PC-9 (cell line): ENCODE measurements at regions not wholly inside any gene's neighbourhood (a gene's known extent, or its start where the extent isn't known, plus 50 kb on each side); places are given as distances from the start of the nearest gene placed in this dataset.

Experiments used
- BruUV-seq: library from RNA; stranded (reverse); fragments of 400-500 nt; replicated peaks from 2 replicates; lab custom pipeline; 2021; lab: Mats Ljungman, UMichigan
- CTCF ChIA-PET: fragments of 300-600 bp; sonication (Branson Sonifier 250); formaldehyde crosslinking; loops from one replicate; lab custom pipeline; 2022; ENCODE audit warnings: antibody characterized with exemption; lab: Charles Lee
- POLR2A ChIA-PET: fragments of 300-600 bp; sonication (Branson Sonifier 250); formaldehyde crosslinking; loops from one replicate; lab custom pipeline; 2022; ENCODE audit warnings: antibody characterized with exemption; ENCODE audit not compliant: unreplicated experiment; lab: Charles Lee
- DNase-seq, 2 experiments: peaks; one replicate each; pipeline versions ENCODE4 v3.0.0 to v3.0.0-alpha.2; 2015 to 2022; ENCODE audit warnings: mixed read lengths in 1 of 2
- H2AFZ ChIP-seq: fragments of 200-600 bp; sonication (generic); 2 replicates; pipeline ENCODE4 v1.8.1; 2017; ENCODE audit warnings: antibody characterized with exemption
- H3F3A ChIP-seq: fragments of 200-600 bp; sonication (generic); 2 replicates; pipeline ENCODE4 v1.8.1; 2017; ENCODE audit warnings: antibody characterized with exemption, mild to moderate bottlenecking, low read depth; ENCODE audit not compliant: insufficient read depth
- H3K27ac ChIP-seq: fragments of 200-600 bp; sonication (generic); 2 replicates; pipeline ENCODE4 v1.6.1; 2016; ENCODE audit warnings: mixed run types
- H3K27me3 ChIP-seq: fragments of 200-600 bp; sonication (generic); 2 replicates; pipeline ENCODE4 v1.6.1; 2016; ENCODE audit warnings: low read depth, mixed run types; ENCODE audit not compliant: insufficient read depth
- H3K36me3 ChIP-seq: fragments of 200-600 bp; sonication (generic); 2 replicates; pipeline ENCODE4 v1.6.1; 2016; ENCODE audit warnings: low read depth, mixed run types
- H3K4me1 ChIP-seq: fragments of 200-600 bp; sonication (generic); replicated peaks from 2 replicates; pipeline ENCODE4 v1.6.1; 2016; ENCODE audit warnings: mixed run types; ENCODE audit not compliant: insufficient read depth
- H3K4me2 ChIP-seq: fragments of 200-600 bp; sonication (generic); 2 replicates; pipeline ENCODE4 v1.6.1; 2017; ENCODE audit warnings: mixed run types
- H3K4me3 ChIP-seq: fragments of 200-600 bp; sonication (generic); 2 replicates; pipeline ENCODE4 v1.6.1; 2016; ENCODE audit warnings: mixed run types
- H3K79me2 ChIP-seq: fragments of 200-600 bp; sonication (generic); 2 replicates; pipeline ENCODE4 v1.6.1; 2017; ENCODE audit warnings: low read depth, mixed run types
- H3K9me2 ChIP-seq: fragments of 200-600 bp; sonication (generic); 2 replicates; pipeline ENCODE4 v1.8.1; 2017; ENCODE audit warnings: mild to moderate bottlenecking; ENCODE audit not compliant: insufficient read depth
- H3K9me3 ChIP-seq: fragments of 200-600 bp; sonication (generic); 2 replicates; pipeline ENCODE4 v1.8.1; 2016; ENCODE audit warnings: low read depth; ENCODE audit not compliant: insufficient read depth
- H4K20me1 ChIP-seq: fragments of 200-600 bp; sonication (generic); 2 replicates; pipeline ENCODE4 v1.8.1; 2017; ENCODE audit not compliant: insufficient read depth
- CTCF ChIP-seq: fragments of 200-600 bp; sonication (generic); conservative IDR thresholded peaks from 2 replicates; pipeline ENCODE4 v1.6.1; 2017; ENCODE audit warnings: mixed run types, antibody characterized with exemption, mild to moderate bottlenecking, moderate library complexity
- EZH2 ChIP-seq: fragments of 200-600 bp; sonication (generic); IDR thresholded peaks from 2 replicates; pipeline ENCODE4 v1.8.0; 2017; ENCODE audit warnings: antibody characterized with exemption, low read depth
- intact Hi-C: fragments of 100-400 bp; cut with micrococcal nuclease; formaldehyde crosslinking; loops from one replicate; pipeline ENCODE4 v1.10.0; 2022; ENCODE audit not compliant: unreplicated experiment

- no peak overlapping the region for H3K4me3 ChIP-seq
- no peak overlapping the region for H3K4me2 ChIP-seq
- BruUV-seq, result no TSS peak
- no peaks in the 10 kb centered on the region for H4K20me1 ChIP-seq
- H2AFZ ChIP-seq, result no peak overlapping the region
- H3F3A ChIP-seq, result no peaks in the 10 kb centered on the region
- H3K9me3 ChIP-seq, result no peaks in the 10 kb centered on the region
- H3K9me2 ChIP-seq, result no peaks in the 10 kb centered on the region
- intact Hi-C loops, result no loop called here
- no peak for DNase-seq
- ChIA-PET CTCF (no interaction called here), POLR2A (no interaction called here)
- H3K79me2 ChIP-seq, result no peaks in the 10 kb centered on the region
- H3K27me3 ChIP-seq, result no peaks in the 10 kb centered on the region
- TF ChIP-seq CTCF (no peak), EZH2 (no peak)
- no peak overlapping the region for H3K27ac ChIP-seq
- H3K36me3 ChIP-seq, result no peaks in the 10 kb centered on the region
- no peaks in the 10 kb centered on the region for H3K4me1 ChIP-seq
These were observed 1507.2 kb upstream of the PIK3C3 start for GRCh38 chr18:40447820-40448219.

- H3K4me2 ChIP-seq, result no peak overlapping the region
- no peaks in the 10 kb centered on the region for H3K9me3 ChIP-seq
- H3K27ac ChIP-seq, result no peak overlapping the region
- no peak for TF ChIP-seq EZH2
- no peak for TF ChIP-seq CTCF
- H3K4me1 ChIP-seq, result no peaks in the 10 kb centered on the region
- no peak for DNase-seq
- H4K20me1 ChIP-seq, result no peaks in the 10 kb centered on the region
- H3F3A ChIP-seq, result no peaks in the 10 kb centered on the region
- no peaks in the 10 kb centered on the region for H3K36me3 ChIP-seq
- no peaks in the 10 kb centered on the region for H3K79me2 ChIP-seq
- no peak overlapping the region for H3K4me3 ChIP-seq
- ChIA-PET CTCF (no interaction called here), POLR2A (no interaction called here)
- BruUV-seq, result no TSS peak
- intact Hi-C loops, result no loop called here
- no peak overlapping the region for H2AFZ ChIP-seq
- H3K27me3 ChIP-seq, result no peaks in the 10 kb centered on the region
- no peaks in the 10 kb centered on the region for H3K9me2 ChIP-seq
These were observed 1514.9 kb upstream of the PIK3C3 start for GRCh38 chr18:40440088-40440487.

DNA sequence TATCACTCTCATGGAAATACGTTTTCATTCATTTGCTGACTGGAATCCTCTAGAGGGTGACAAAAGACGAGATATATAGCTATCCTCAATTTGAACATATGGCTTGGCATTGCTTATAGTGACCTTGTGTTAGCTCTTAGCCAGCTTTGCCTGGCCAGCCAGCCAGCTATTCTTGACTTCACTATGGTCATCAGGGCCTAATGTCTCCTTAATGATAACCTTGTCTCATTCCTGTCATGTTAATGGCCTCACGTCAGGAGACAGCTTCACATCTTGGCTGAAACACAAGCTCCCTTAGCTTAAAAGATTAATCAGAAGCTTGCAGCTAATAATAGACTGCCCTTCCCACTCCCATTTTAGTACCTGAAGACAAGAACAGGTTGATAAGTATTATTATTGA, 1517.5 kb upstream of the PIK3C3 start:
- CTCF ChIA-PET, result no interaction called here
- Histone ChIP-seq H3K79me2 (no peaks in the 10 kb centered on the region), H3K36me3 (no peaks in the 10 kb centered on the region), H3K4me3 (no peak overlapping the region), H3K4me2 (no peak overlapping the region), H4K20me1 (no peaks in the 10 kb centered on the region), H3K4me1 (no peaks in the 10 kb centered on the region), H3K9me2 (no peaks in the 10 kb centered on the region), H3K27me3 (no peaks in the 10 kb centered on the region), H3F3A (no peaks in the 10 kb centered on the region), H2AFZ (no peak overlapping the region), H3K27ac (no peak overlapping the region), H3K9me3 (no peaks in the 10 kb centered on the region)
- TF ChIP-seq CTCF, result no peak
- TF ChIP-seq EZH2, result no peak
- DNase-seq, result no peak
- BruUV-seq, result no TSS peak
- POLR2A ChIA-PET, result no interaction called here
- intact Hi-C loops, result no loop called here
